ENCODE measurements at regions not wholly inside any gene's neighbourhood (a gene's known extent, or its start where the extent isn't known, plus 50 kb on each side); places are given as distances from the start of the nearest gene placed in this dataset.

- no peak for DNase-seq (ENCODE audit: low spot score)
Measured at GRCh38 chr11:29959488-29959887, 57.3 kb downstream of the KCNA4 start.

- DNase-seq (ENCODE audit: low spot score): no peak
Measured at GRCh38 chr11:29957431-29957830, 59.4 kb downstream of the KCNA4 start.

GRCh38 chr11:29956076-29956556 is 60.7 kb downstream of the KCNA4 start:
- no peak for DNase-seq (ENCODE audit: low spot score)

DNA sequence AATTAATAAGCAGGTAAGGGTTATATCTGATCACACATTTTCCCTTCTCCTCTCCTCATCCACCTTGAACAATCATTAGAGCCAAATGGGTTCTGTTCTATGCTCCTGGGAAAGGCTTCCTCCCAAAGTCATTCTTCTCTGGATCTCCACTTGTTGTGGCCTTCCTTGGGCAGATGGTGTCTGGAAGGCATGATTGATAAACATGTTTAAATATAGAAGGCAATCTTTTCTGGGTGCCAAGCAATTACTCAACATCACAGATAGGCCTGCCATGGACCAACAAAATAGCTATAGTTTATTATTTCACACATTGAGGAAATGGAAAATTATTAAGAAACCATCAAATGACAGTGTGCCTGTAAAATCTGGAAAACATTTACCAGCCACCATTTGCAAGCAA is 73.5 kb downstream of the KCNA4 start:
- DNase-seq (ENCODE audit: low spot score): no peak

DNA sequence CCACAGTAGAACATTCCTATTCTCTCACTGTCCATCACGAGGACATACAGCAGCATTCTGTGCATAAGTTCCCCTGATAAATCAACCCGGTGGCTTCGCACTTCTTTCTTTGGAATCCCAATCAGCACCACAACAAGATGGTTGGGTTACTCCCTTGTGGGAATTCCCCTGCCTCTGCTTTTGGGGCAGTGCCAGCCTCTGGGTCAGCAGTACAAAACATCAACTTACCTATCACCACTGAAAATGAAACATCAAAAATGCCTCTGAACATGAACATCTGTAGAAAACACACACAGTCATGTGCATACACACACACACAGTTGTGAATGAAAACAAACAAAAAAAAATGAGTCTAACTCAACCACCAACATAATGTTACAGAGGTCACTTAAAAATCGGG is 79.3 kb downstream of the KCNA4 start:
- DNase-seq (ENCODE audit: low spot score): no peak

GRCh38 chr11:29934115-29934638 is 82.7 kb downstream of the KCNA4 start:
- no peak for DNase-seq (ENCODE audit: low spot score)

- no peak for DNase-seq (ENCODE audit: low spot score)
Measured at GRCh38 chr11:29916040-29916439, 100.8 kb downstream of the KCNA4 start.

- no peak for DNase-seq (ENCODE audit: low spot score)
Measured at GRCh38 chr11:29914203-29914930, 102.5 kb downstream of the KCNA4 start.

DNA sequence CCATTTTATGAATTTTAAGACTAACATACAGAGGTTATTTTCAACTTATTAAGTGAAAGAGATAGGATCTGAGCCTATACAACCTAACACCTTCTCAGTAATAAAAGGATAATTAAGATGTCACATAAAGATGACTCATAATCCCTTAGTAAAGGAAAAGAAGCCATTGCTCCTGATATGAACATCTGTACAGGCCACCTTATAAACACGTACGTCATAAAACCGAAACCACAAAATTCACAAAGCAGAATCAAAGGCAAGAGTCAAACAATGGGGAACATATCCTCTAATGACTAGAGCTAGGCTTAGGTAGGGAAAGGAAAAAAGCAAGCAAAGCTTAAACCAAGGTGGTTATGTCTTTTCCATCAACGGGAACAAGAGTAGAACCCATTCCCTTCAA is 103.5 kb downstream of the KCNA4 start:
- no peak for DNase-seq (ENCODE audit: low spot score)

GRCh38 chr11:29900382-29900781 is 116.4 kb downstream of the KCNA4 start:
- DNase-seq (ENCODE audit: low spot score): no peak

- no peak for DNase-seq (ENCODE audit: low spot score)
Measured at GRCh38 chr11:29879560-29879959, 137.3 kb downstream of the KCNA4 start.

GRCh38 chr11:29876192-29876591 is 140.6 kb downstream of the KCNA4 start:
- DNase-seq (ENCODE audit: low spot score): no peak

- no peak for DNase-seq (ENCODE audit: low spot score)
Measured at GRCh38 chr11:29847219-29847618, 169.6 kb downstream of the KCNA4 start.

DNA sequence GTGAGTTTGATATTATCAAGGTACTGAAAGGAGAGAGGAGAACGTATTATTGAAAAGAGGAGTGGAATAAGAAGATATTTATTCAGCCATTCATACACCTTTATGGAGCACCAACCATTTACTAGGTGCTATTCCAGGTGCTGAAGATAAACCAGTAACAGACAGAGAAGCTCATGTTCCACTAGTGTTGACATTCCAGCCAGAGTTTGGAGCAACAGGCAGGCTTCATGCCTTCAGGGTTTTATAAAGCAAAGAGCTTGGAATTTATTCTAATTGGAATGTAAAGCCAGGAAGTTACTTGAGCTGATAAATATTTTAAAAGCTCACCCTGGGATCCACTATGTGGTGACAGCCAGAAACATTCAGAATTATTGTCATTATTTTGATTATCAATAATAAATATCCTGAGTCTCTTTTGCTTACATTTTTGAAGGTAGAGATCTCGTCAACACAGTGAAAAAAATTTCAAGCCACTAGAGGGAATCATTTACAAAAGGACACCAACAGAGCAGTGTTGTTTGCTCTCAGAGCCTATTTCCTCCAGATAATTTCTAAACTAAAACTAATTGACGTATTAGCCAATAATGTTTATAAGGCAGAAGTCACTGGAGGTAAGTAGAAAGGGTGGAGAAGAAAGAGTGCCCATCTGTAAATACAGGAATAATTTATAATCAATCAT is 172.0 kb downstream of the KCNA4 start:
- DNase-seq (ENCODE audit: low spot score): no peak

DNA sequence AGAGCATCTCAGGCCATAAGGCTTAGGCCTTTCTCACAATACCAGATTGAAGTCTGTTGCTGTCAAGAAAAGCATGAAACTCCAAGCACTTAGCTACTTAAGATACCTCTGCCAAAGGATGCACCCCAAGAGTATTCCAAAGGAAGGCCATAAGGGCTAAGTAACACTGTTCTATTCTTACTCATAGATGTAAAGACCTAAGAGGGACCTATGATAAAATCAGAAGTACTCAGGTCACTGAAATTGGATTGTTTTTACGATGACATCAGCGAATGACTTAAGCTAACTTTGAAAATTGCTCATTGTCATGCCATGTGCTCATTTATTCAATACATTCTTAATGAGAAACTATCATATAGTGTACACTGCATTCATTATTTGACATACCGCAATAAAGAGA is 172.8 kb downstream of the KCNA4 start:
- no peak for DNase-seq (ENCODE audit: low spot score)

DNA sequence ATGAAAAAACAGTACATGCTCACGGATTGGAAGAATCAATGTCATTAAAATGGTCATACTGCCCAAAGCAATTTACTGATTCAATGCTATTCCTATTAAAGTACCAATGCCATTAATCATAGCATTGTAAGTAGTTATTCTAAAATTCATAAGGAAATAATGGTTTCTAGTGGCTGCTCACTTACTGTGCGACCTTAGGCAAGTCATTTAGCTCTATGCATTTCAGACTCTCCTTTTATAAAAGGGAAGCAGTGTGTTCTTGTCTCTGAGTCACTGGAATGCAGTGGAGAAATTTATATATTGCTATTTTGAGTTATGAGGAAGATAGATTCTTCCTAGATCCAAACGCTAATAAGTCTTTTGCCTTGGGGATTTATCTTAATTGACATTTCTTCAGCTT is 174.8 kb downstream of the KCNA4 start:
- DNase-seq (ENCODE audit: low spot score): no peak

GRCh38 chr11:29826878-29827277 is 190.0 kb downstream of the KCNA4 start:
- no peak for DNase-seq (ENCODE audit: low spot score)

GRCh38 chr11:29816359-29816758 is 200.5 kb downstream of the KCNA4 start:
- DNase-seq (ENCODE audit: low spot score): no peak

GRCh38 chr11:29809121-29809520 is 207.7 kb downstream of the KCNA4 start:
- DNase-seq (ENCODE audit: low spot score): no peak

- DNase-seq (ENCODE audit: low spot score): no peak
Measured at GRCh38 chr11:29802522-29802921, 214.3 kb downstream of the KCNA4 start.

DNA sequence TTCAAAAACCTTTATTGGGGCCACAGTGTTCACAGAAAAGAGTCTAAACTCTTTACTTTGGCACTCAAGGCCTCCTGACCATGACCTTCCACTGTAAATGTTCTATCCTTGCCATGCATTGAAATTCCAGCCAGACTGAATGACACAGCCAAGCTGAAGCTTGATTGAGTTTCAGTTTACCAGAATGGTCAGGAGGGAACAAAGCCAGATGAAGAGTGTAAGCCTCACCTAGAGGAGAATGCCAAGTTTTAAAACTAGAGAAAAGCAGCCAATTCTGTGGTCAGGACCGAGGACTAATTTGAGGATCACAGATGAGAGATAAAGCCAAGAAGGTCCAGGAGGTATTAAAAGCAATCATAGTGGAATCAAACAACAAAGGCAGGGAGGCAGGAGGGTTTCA is 215.3 kb downstream of the KCNA4 start:
- no peak for DNase-seq (ENCODE audit: low spot score)

DNA sequence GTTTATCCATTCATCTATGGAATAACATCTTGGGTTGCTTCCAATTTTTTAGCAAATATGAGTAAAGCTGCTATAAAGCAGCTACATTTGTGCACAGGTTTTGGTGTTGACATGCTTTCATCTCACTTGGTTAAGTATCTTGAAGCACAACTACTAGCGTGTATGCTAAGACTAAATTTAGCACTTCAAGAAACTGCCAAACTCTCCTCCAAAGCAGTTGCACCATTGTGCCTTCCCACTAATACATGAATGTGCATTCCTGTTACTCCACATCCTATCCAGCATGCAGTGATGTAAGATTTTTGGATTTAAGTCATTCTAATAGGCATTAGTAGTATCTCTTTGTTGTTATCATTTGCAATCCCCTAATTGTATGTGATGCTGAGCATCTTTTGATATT is 230.7 kb downstream of the KCNA4 start:
- DNase-seq (ENCODE audit: low spot score): no peak

DNA sequence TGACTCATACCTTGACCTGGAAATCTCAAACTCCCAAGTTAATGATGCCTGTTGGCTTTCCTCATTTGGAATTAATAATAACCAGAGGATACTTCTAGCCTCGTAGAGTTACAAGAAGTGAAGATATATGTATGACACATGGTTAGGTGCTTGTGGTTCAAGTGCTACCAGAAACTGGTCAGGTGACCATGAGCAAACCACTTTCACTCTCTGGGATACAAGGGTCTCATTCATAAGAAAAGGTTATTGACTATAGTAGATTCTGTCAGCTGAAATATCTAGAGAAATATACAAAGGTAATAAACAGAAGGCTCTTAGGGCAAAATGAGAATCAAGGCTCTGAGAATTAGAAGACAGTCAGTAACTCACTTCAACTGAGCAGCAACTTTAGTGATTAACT is 233.3 kb downstream of the KCNA4 start:
- DNase-seq (ENCODE audit: low spot score): no peak

GRCh38 chr11:29782447-29782846 is 234.4 kb downstream of the KCNA4 start:
- DNase-seq (ENCODE audit: low spot score): no peak
